Right renal pelvis (tissue), 4 donors: ENCODE measurements at regions not wholly inside any gene's neighbourhood (a gene's known extent, or its start where the extent isn't known, plus 50 kb on each side); places are given as distances from the start of the nearest gene placed in this dataset.
A peak's percentile ranks its signal among the peaks of the same experiment; 100 is the strongest.
"Not testable (repeated sequence)": the region's sequence is repeated elsewhere in the genome, so short reads cannot be mapped to it uniquely, and the experiment has no call there.

ENCODE experiments used
- DNase-seq, 4 donors: peaks; one replicate each; pipeline ENCODE4 v3.0.0-alpha.2; 2013; ENCODE audit warnings: low read depth in 4 of 4, low spot score in 3 of 4, missing footprints in 1 of 4

DNA sequence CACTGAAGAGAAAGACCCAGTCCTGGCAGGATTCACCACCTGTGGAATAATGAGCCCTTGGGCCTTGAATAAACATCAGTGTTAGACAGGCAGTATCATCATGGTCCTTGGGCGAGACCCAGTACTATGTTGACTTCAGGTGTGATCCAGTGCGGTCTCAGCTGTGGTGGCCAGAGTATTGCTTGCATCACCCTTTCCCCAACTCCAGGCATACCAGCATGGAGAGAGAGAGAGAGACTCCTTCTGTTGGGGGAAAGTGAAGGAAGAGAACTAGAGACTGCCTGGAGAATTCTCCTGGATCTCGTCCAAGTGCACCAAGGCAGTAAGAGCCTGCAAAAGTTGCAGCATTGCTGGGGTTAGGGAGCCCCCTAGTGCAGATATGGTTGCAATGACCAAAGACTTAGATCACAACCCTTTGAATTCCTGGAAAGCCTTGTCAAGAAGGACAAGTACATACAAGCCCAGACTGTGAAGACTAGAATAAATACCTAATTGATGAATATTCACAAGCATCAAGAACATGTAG lies 61.1 kb upstream of the VAMP7 start:
- peak; percentile 28 to 57 (median 54) for DNase-seq

DNA sequence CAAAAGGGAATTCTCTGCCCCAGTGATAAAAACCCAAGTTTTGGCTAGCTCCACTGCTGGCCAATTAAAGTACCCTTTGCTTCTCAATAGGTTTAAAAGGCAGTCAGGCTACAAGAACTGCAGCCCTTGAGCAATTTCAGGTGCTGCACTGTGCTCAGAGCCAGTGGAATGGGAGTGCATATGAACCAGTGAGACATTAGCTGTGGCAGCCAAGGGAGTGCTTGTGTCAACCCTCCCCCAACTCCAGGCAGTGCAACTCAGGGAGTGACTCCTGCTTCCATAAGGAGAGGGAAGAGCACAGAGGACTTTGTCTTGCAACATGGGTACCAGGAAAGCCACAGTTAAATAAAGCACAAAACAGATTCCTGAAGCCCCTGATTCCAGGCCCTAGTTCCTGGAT lies 61.6 kb upstream of the VAMP7 start:
- no peak for DNase-seq

DNA sequence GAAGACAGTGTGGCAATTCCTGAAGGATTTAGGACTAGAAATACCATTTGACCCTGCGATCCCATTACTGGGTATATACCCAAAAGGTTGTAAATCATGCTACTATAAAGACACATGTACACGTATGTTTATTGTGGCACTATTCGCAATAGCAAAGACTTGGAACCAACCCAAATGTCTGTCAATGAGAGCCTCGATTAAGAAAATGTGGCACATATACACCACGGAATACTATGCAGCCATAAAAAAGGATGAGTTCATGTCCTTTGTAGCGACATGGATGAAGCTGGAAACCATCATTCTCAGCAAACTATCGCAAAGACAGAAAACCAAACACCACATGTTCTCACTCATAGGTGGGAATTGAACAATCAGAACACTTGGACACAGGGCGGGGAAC lies 66.8 kb upstream of the VAMP7 start:
- DNase-seq = not testable (repeated sequence)

DNA sequence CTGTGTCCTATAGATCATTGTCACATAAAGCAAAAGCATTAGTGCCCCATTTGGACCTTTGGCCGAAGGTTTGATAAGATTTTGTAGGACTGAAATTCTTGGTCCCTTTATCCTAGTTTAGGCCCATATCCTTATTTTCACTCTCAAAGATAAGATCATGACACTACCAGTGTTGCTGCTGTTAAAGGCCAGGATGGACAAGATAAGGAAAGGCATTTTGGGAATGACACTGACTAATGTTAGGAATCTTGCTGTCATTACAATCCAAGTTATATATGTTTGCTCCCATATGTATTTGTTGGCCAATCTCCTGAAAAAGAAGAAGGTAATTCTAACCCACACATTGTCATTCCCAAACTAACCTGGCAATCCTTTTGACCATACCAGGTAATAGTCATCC lies 101.3 kb upstream of the VAMP7 start:
- DNase-seq = no peak

DNA sequence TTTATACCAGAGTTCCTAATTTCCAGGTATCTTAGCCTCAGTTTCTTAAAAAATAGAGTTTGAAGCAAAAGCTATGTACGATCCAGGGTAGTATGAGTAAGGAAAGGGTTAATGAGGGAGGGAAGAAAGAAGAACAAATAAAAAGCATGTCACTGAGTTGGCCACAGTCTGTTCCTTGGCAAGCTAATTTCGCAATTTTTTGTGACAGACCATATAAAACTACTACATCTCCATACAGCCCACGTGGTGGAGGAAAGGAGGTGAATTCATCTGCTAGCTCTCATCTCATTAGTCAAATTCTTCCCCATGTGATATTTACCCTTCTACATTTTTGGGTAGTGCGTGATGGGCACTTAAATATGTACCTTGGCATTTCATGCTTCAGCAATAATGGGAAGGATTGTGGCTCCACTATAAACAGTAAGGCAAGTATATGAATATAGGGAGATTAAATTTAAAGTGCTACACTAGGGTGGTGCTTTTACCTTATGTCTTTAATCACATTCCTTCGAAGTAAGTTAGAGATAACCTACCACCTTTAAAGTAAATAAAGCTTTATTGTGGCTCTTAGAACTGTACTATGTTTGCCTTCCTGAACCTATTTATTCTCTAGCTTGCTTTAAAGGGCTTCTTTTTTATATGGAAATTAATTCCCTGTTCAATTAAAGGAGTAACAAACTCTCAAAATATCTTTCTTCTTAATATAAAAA lies 102.1 kb upstream of the VAMP7 start:
- DNase-seq = no peak

DNA sequence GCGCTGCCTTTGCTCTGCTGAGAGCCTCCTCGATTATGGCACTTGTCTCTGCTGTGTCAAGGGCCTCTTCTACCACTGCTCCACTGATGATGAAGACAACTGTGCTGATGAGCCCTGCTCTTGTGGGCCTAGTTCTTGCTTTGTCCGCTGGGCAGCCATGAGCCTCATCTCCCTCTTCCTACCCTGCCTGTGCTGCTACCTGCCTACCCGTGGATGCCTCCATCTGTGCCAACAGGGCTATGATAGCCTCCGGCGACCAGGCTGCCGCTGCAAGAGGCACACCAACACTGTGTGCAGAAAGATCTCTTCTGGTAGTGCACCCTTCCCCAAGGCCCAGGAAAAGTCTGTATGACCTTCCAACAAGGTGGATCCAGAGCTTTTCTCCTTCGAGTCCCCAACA lies 106.8 kb upstream of the VAMP7 start:
- no peak for DNase-seq

DNA sequence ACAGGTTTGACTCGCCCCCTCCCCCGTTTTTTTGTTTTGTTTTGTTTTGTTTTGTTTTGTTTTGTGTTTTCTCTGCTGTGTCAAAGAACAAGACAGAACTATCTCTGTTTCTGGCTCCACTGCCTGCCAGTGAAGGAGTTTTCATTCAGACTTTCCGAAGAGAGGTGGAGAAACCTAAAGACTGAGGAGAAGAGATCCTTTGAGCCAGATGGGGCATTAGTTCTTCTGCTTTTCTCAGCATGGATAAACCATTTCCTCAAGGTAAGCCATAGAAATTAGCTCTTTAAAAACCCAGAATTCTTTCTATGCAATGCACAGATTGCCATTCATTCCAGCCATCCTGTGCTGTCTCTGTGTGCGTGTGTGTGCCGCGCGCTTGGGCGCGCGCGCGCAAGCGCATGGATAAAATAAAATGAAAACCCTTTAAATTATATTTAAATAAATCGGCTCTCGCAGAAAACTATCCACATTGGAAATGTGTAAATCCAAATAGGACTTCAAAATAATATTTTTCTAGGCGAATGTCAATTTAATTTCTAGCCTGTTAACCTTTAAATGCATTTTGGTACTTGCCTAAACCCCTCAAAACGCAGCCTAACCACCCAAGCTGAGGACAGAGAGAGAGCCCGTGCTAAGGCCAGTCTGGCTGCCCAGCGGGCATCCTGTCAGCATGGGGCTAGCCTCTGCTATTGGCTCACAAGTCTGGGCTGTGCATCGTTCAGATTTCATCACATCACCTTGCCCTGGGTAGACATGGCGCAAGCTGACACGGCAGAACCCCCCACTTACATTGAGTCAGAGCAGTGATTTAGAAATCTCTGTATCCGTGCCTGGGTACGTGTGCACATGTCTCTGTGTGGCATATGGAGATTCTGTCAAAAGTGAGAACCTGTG lies 113.0 kb upstream of the VAMP7 start:
- no peak for DNase-seq

DNA sequence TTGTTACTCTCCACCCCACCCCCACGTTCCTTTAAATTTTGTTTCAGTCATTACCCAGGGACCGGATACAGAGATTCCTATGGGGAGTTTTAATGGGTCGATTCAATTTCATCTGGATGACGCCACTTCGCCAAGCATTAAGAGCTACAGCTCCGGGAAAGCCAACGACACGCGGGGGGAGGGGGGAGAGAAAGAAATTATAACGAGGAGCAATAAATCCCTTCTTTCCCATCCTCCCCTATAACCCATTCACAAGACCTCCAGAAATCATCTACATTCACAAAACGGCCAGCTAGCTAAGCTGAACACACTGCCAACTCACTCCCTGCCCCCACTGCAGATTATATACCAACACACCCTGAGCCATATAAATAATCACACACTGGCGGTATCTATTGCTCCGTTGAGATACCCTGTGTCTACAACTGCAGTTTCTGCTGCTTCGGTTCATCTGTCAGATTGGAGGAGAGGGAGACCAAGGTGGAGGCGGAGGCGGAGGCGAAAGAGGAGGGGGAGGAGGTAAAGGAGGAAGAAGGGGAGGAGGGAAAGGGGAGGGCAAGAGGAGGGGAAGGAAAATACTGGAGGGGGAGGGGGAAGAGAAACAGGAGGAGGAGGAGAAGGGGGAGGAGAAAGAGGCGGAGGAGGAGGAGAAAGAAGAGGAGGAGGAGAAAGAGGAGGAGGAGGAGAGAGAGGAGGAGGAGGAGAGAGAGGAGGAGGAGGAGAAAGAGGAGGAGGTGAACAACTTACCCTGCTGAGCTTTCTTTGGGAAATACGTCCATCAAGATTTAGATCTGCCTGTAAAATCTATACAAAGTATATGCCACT lies 113.9 kb upstream of the VAMP7 start:
- peak; percentile 32 to 70 (median 50) for DNase-seq

DNA sequence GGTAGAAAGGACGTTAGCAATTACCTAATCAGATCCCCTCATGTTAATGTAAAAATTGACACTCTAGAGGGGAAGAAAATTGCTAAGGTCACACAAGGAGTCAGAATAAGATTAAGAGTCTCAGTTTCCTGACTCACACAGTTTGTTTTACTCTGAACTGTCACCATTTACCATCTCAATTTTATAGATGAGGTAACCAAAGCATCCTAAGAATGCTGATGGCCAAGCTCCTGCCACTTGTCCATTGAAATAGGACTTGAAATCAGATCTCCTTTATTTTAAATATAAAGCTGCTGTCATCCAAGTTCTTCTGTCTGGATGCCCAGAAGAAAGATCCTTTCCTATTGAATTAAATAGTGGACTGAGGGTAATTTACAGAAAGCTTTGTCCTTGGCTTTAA lies 114.8 kb upstream of the VAMP7 start:
- DNase-seq = no peak

DNA sequence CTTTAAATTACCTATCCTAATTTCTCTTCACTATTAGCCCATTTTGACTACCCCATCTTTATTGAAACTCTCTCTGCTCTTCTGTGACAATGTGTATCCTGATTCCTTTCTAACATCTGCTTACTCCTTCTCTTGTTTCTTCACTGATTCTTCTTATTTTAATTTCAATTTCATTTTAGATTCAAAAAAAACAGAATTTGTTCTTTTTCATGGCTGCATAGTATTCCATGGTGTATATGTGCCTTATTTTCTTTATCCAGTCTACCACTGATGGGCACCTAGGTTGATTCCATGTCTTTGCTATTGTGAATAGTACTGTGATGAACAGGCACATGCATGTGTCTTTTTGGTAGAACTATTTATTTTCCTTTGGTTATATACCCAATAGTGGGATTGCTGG lies 120.0 kb upstream of the VAMP7 start:
- DNase-seq = no peak

DNA sequence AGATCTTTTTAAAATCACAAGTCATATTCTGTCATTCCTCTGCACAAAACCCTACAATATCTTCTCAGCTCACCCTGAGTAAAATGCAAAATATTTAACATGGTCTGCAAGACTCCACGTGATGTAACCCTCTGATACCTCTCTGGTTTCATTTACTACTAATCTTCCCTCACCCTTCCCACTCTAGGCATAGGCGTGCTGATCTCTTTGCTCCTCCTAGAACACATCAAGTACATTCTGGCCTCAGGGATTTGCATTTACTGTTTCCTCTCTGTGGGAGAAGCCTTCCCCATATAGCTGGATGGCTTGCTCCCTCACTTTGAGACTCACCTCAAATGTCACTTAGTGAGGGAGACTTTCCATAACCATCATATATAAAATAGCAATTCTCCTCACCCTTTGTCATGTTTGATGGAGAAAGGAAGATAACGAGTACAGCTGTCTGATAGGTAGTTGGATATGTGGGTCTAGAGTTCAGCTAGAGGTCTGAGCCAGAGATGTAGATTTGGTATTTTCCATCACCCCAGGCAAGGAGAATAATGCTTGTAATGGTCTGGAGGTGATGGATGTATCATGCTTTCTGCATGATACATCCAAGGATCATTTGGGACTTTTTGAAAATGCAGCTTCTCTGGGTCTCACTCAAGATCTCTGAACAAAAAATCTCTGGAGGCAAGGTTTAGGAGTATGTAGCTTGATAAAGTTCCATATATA lies 123.9 kb upstream of the VAMP7 start:
- no peak for DNase-seq

DNA sequence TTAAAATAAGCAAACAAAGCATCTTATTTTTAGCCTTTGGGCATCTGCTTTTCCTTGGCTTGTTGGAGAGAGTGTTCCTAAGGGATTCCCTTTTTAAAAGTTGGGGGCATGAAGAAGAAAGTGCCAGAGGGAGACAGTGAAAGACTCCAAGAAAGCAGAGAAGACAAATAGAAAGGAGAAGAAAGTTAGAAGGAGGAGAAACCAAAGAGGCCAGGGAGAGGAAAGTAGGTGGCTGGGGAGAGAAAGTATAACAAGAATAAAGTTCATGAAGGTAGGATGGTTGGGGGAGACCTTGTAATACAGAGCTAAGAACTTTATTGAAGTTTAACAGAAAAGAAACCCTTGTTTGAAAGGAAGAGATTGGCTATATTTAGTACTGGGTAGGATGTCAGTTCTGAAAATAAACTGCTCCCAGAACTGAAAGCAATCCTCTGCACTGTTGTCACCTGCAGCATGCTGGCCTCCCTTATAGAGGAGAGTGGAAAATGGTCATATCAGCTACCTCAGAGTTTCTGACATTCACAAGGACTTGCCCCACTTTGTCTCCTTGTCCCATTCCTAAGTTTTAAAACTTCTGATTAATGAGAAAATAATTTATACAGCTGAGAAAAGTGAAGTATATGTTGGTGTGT lies 125.3 kb upstream of the VAMP7 start:
- DNase-seq = no peak

DNA sequence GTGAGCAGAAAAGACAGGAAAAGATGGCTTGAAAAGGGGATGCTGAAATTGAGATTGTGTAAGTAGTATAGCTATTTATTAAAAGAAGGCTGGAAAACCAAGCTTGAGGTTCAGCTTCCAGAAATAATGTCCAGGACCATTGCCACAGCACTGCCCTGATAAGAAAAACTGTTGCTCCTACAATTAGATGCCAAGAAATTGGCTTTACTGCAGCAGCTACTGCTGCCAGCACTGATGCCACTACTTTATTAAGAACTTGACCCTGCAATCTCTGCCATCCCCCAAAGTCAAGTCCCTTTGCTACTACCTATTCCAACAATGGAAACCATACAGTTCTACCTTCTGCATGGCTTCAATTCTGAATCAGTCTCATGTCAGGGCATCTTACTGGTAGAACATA lies 130.0 kb upstream of the VAMP7 start:
- DNase-seq = no peak

DNA sequence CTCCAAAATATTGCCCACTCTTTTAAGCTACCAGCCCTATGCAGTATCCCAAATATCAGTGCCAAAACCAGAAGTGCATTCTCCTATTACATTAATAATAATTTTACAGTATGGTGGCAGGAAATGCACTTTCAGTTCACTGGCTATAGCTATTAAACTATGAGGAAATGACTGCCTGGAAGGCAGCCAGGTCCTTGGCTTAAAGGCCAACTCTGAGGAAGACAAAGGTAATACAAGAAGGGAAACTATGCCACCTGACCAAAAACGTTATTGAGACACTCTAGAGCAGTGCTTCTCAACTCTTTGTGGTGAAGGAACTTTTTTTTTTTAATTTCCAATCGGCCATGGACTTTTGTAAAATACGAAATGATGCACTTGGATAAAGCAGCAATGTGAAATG lies 133.6 kb upstream of the VAMP7 start:
- DNase-seq = no peak

DNA sequence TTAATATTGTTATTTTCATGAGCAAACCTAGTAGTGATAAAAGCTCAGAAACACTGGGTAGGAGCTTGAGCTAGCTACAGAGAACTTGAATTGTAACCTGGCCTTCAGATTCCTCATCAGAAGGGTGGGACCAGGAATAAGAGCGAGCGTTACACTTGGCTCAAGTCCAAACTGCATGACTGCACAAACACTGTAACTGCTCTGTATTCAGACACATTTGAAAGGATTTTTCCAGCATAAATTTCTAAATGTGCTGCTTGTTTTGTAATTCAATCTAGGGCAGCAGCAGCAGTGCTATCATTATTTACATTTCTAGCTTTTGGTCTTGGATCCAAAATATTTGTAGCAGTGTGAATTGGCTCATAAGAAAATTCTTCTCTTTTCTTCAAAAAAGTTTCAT lies 133.0 kb upstream of the TMLHE start:
- no peak for DNase-seq

DNA sequence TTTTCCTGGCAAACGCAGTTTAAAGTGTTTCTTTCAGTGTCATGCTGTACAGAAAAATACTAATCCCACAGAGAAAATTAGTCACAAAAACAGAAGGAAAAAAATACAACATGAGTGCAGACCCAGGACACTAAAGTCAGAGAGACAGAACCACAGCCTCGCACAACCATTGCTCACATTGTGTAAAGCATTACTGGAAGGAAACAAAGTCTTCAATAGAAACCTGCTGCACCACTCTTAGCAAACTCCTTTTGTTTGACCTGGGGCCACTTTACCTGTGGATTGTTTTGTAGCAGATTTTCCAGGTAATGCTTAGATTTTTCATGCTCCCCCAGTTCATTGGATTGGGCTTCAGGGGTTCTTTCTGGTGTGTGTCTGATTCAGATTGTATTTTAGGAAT lies 131.8 kb upstream of the TMLHE start:
- DNase-seq = no peak

DNA sequence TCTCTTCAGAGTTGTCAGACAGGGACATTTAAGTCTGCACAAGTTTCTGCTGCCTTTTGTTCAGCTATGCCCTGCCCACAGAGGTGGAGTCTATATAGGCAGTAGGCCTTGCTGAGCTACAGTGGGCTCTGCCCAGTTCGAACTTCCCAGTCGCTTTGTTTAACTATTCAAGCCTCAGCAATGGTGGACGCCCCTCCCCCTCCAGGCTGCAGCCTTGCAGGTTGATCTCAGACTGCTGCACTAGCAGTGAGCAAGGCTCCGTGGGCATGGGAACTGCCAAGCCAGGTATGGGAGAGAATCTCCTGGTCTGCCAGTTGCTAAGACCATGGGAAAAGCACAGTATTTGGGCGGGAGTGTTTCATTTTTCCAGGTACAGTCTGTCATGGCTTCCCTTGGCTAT lies 115.6 kb upstream of the TMLHE start:
- DNase-seq = not testable (repeated sequence)

DNA sequence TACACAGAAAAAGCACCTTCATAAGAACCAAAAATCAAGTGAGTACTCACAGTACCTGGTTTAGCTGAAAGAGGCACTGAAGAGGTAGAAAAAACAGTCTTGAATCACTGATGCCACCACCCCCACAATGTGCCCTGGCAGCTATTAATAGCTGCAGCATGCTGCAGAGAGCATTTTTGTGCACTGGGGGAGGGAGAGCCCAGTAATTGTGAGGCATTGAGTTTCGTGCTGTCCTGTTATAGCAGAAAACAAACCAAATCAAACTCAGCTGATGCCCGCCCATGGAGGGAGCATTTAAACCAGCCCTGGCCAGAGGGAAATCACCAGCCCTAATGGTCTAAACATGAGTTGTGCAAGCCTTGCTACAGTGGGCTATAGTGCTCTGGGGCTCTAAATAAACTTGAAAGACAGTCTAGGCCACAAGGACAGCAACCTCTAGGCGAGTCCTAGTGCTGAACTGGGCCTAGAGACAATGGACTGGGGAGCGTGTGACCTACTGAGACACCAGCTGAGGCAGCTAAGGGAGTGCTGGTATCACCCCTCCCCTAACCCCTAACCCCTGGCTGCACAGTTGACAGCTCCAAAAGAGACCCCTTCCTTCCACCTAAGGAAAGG lies 106.3 kb upstream of the TMLHE start:
- peak in 2 of 4 donors; percentile 7 to 17 for DNase-seq

DNA sequence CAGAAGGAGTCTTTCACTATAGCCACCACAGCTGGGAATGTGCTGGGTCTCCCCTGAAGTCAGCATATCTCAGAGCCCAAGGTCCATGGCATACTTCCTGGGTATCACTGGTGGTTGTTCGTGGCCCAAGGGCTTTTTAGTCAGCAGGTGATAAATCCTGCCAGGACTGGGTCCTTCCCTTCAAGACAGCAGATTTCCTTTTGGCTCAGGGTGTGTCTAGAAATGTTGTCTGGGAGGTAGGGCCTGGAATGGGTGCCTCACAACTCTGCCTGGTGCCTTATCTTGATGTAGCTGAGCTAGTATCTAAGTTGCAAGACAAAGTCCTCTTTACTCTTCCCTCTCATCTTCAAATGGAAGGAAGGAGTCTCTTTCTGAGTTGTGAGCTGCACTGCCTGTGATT lies 102.4 kb upstream of the TMLHE start:
- no peak for DNase-seq
